IMR-90 (cell line): ENCODE measurements at regions not wholly inside any gene's neighbourhood (a gene's known extent, or its start where the extent isn't known, plus 50 kb on each side); places are given as distances from the start of the nearest gene placed in this dataset.

Source experiments
- BHLHE40 ChIP-seq: fragments of 150-350 bp; IDR thresholded peaks from 2 replicates; pipeline ENCODE4 v1.6.1; 2016; ENCODE audit warnings: mild to moderate bottlenecking, low read depth, low read length
- CHD1 ChIP-seq: IDR thresholded peaks from 2 replicates; pipeline ENCODE4 v1.6.1; 2012; ENCODE audit warnings: low read depth, low read length, improper control_type of control experiment
- CTCF ChIP-seq: conservative IDR thresholded peaks from 2 replicates; pipeline ENCODE4 v1.5.1; 2012; ENCODE audit warnings: mild to moderate bottlenecking, low read depth, low read length, improper control_type of control experiment
- MAZ ChIP-seq: IDR thresholded peaks from 2 replicates; pipeline ENCODE4 v1.6.1; 2012; ENCODE audit warnings: low read depth, mild to moderate bottlenecking, low read length, improper control_type of control experiment, moderate library complexity, borderline replicate concordance
- NFE2L2 ChIP-seq: fragments of 150-350 bp; IDR thresholded peaks from 2 replicates; pipeline ENCODE4 v1.6.1; 2016; ENCODE audit warnings: low read depth, mild to moderate bottlenecking, low read length
- POLR2A ChIP-seq: IDR thresholded peaks from 2 replicates; pipeline ENCODE4 v1.6.1; 2012; ENCODE audit warnings: mild to moderate bottlenecking, low read depth, low read length
- RAD21 ChIP-seq: IDR thresholded peaks from 2 replicates; pipeline ENCODE4 v1.6.1; 2012; ENCODE audit warnings: low read length, improper control_type of control experiment
- RCOR1 ChIP-seq: IDR thresholded peaks from 2 replicates; pipeline ENCODE4 v1.6.1; 2012; ENCODE audit warnings: mild to moderate bottlenecking, low read length, improper control_type of control experiment; ENCODE audit not compliant: insufficient replicate concordance
- RFX5 ChIP-seq: IDR thresholded peaks from 2 replicates; pipeline ENCODE4 v1.8.0; 2012; ENCODE audit warnings: low read depth, mild to moderate bottlenecking, low read length, moderate library complexity
- USF2 ChIP-seq: fragments of 150-350 bp; IDR thresholded peaks from 2 replicates; pipeline ENCODE4 v1.6.1; 2017; ENCODE audit warnings: mild to moderate bottlenecking, antibody characterized with exemption, low read length, low read depth

GRCh38 chr2:7934476-7934875 lies 747.4 kb upstream of the ID2 start:
- TF ChIP-seq CTCF: no peak
- no peak for TF ChIP-seq POLR2A
- no peak for TF ChIP-seq CHD1
- TF ChIP-seq RCOR1: no peak
- TF ChIP-seq RAD21: no peak
- no peak for TF ChIP-seq RFX5
- TF ChIP-seq BHLHE40: no peak
- TF ChIP-seq USF2: no peak
- no peak for TF ChIP-seq NFE2L2
- no peak for TF ChIP-seq MAZ
